Heart right ventricle (tissue), 16 donors: ENCODE measurements at regions not wholly inside any gene's neighbourhood (a gene's known extent, or its start where the extent isn't known, plus 50 kb on each side); places are given as distances from the start of the nearest gene placed in this dataset.

Experiments used
- ATAC-seq, 8 donors: fragments of 200-7000 bp; cut with Tn5 transposase; one replicate each; pipeline ENCODE4 v1.9.1; 2020; ENCODE audit warnings: mild to moderate bottlenecking in 8 of 8, moderate library complexity in 8 of 8, moderate number of reproducible peaks in 1 of 8
- DNase-seq, 2 donors: peaks; one replicate each; pipeline ENCODE4 v3.0.0-alpha.2; 2020
- H3K27ac ChIP-seq, 10 donors: fragments of 200-600 bp; sonication (generic) in 2 of 10; one replicate each; pipeline versions ENCODE4 v1.5.0 to v1.8.0; 2020 to 2022; ENCODE audit warnings: mild to moderate bottlenecking in 3 of 10
- H3K27me3 ChIP-seq, 7 donors: fragments of 200-600 bp; one replicate each; pipeline ENCODE4 v1.8.0; 2021 to 2022; ENCODE audit warnings: mild to moderate bottlenecking in 2 of 7
- H3K36me3 ChIP-seq, 9 donors: fragments of 200-600 bp; sonication (generic) in 1 of 9; one replicate each; pipeline versions ENCODE4 v1.5.0 to v1.8.0; 2020 to 2022; ENCODE audit warnings: mild to moderate bottlenecking in 2 of 9
- H3K4me1 ChIP-seq, 9 donors: fragments of 200-600 bp; sonication (generic) in 1 of 9; one replicate each; pipeline versions ENCODE4 v1.5.0 to v1.8.0; 2020 to 2022; ENCODE audit warnings: mild to moderate bottlenecking in 4 of 9
- H3K4me3 ChIP-seq, 10 donors: fragments of 200-600 bp; sonication (generic) in 2 of 10; one replicate each; pipeline versions ENCODE4 v1.5.0 to v1.8.0; 2020 to 2022; ENCODE audit warnings: mild to moderate bottlenecking in 7 of 10, moderate library complexity in 2 of 10
- H3K9me3 ChIP-seq, 11 donors: fragments of 200-600 bp in 10 of 11; sonication (generic) in 2 of 11; one replicate each; pipeline versions ENCODE4 v1.5.0 to v1.8.0; 2013 to 2022; ENCODE audit warnings: mild to moderate bottlenecking in 2 of 11, control low read depth in 1 of 11, moderate library complexity in 1 of 11
- CTCF ChIP-seq, 9 donors: fragments of 200-600 bp; sonication (generic) in 2 of 9; IDR thresholded peaks; one replicate each; pipeline versions ENCODE4 v1.5.0 to v1.8.0; 2021 to 2022; ENCODE audit warnings: antibody characterized with exemption in 9 of 9, mild to moderate bottlenecking in 5 of 9, moderate library complexity in 1 of 9
- WGBS, 2 donors: extraction: QIAGEN DNeasy Blood & Tissue Kit; methylation state at CpG; one replicate each; pipeline ENCODE4 v1.1.7; 2013; ENCODE audit warnings: inconsistent platforms in 1 of 2; 5-methylcytosine and 5-hydroxymethylcytosine counted together
- intact Hi-C, 10 donors: fragments of 100-400 bp; cut with DNase I; formaldehyde crosslinking; loops; one replicate each; pipeline versions ENCODE4 v1.11.1 to v1.14.2; 2022
- donor health status: Arrhythmogenic right ventricular cardiomyopathy.
- donor health status: ischemic (EF 13 %, LVEDD 7.1; RV severe dilation, severe dysfunction).
- donor health status: healthy with polysubstance abuse.
- donor health status: DM: no; HTN: yes; CAD: no.
- donor health status: DM: no; HTN: no; CAD: no.
- donor health status: ischemic (EF 25% LVEDD 6.9; RV normal size, moderate dysfunction).
- donor health status: ischemic (EF 25% LVEDD 5.7; RV mildly dilated, moderate dysfunction).
- donor health status: healthy.
- donor health status: DM: yes; HTN: yes; CAD: no.
- donor health status: Ischemic cardiomyopathy.
- donor health status: ischemic (EF 35%, LVEDD 5.7; RV mildly dilated, moderate dysfunction).
- donor health status: nonischemic (EF 11% LVEDD 7.7; RV severe dilation, severe dysfunction).
- donor health status: DM: yes; HTN: yes; CAD: no.
- donor health status: PGD.
- donor health status: ischemic (EF 29% LVEDD 5.4; RV normal size, mild dysfunction).
- donor health status: nonischemic (EF 23%, LVEDD 6.1; RV moderate dilation, normal function).

- ATAC-seq: no peak
- 55 to 65% methylated on average over 8 of the region's 8 CpGs for WGBS, 2 donors
- Histone ChIP-seq H3K4me1 (no peaks in the 10 kb centered on the region), H3K9me3 (no peaks in the 10 kb centered on the region), H3K27ac (no peak overlapping the region), H3K27me3 (peaks cover 0 to 59% (median 13%) of the 10 kb centered on the region in 7 donors), H3K4me3 (no peak overlapping the region), H3K36me3 (no peaks in the 10 kb centered on the region)
- TF ChIP-seq CTCF (IDR thresholded peaks at IDR 0.05): no peak
- intact Hi-C loops: no loop called here
- DNase-seq: no peak
These were observed 190.8 kb upstream of the NLRP1 start for GRCh38 chr17:5775098-5775497.

- intact Hi-C loops: no loop called here
- H3K4me3 ChIP-seq: no peak overlapping the region
- TF ChIP-seq CTCF (IDR thresholded peaks at IDR 0.05): no peak
- 73 to 75% methylated on average over 11 of the region's 11 CpGs for WGBS, 2 donors
- H3K4me1 ChIP-seq: no peaks in the 10 kb centered on the region
- peaks cover 0 to 14% (median 0%) of the 10 kb centered on the region in 7 donors for H3K27me3 ChIP-seq
- peaks cover 0 to 26% (median 12%) of the 10 kb centered on the region in 11 donors for H3K9me3 ChIP-seq
- no peak for DNase-seq
- no peaks in the 10 kb centered on the region for H3K36me3 ChIP-seq
- H3K27ac ChIP-seq: no peak overlapping the region
- no peak for ATAC-seq
These were observed 196.2 kb upstream of the NLRP1 start for GRCh38 chr17:5780476-5780875.

GRCh38 chr17:5781236-5781927 lies 197.1 kb upstream of the NLRP1 start:
- DNase-seq (no peak), ATAC-seq (no peak)
- Histone ChIP-seq H3K4me1 (no peaks in the 10 kb centered on the region), H3K36me3 (no peaks in the 10 kb centered on the region), H3K4me3 (no peak overlapping the region), H3K27me3 (peaks cover 0 to 10% (median 0%) of the 10 kb centered on the region in 7 donors), H3K27ac (no peak overlapping the region), H3K9me3 (peaks cover 0 to 26% (median 12%) of the 10 kb centered on the region in 11 donors)
- 70 to 76% methylated on average over 13 of the region's 13 CpGs for WGBS, 2 donors
- intact Hi-C loops: no loop called here
- TF ChIP-seq CTCF (IDR thresholded peaks at IDR 0.05): no peak

GRCh38 chr17:5783269-5783668 lies 199.0 kb upstream of the NLRP1 start:
- no peak for TF ChIP-seq CTCF (IDR thresholded peaks at IDR 0.05)
- Histone ChIP-seq H3K4me1 (no peaks in the 10 kb centered on the region), H3K27me3 (peaks cover 0 to 19% (median 2%) of the 10 kb centered on the region in 7 donors), H3K36me3 (no peaks in the 10 kb centered on the region), H3K9me3 (peaks cover 0 to 26% (median 12%) of the 10 kb centered on the region in 11 donors), H3K27ac (no peak overlapping the region), H3K4me3 (no peak overlapping the region)
- intact Hi-C loops: no loop called here
- 85 to 91% methylated on average over 4 of the region's 4 CpGs for WGBS, 2 donors
- no peak for DNase-seq
- ATAC-seq: no peak
